WTC11 (cell line): ENCODE measurements at regions not wholly inside any gene's neighbourhood (a gene's known extent, or its start where the extent isn't known, plus 50 kb on each side); places are given as distances from the start of the nearest gene placed in this dataset.
A peak's percentile ranks its signal among the peaks of the same experiment; 100 is the strongest.

Experiments used
- ATAC-seq: fragments of 200-7000 bp; cut with Tn5 transposase; 2 replicates; pipeline ENCODE4 v1.10.0; 2021; ENCODE audit warnings: mild to moderate bottlenecking, moderate library complexity
- CTCF ChIA-PET: fragments of 300-600 bp; sonication (Branson Sonifier 250); formaldehyde crosslinking; loops from one replicate; lab custom pipeline; 2021; ENCODE audit warnings: antibody characterized with exemption; lab: Charles Lee
- POLR2A ChIA-PET: fragments of 350-600 bp; sonication (Branson Sonifier 250); formaldehyde crosslinking; loops from one replicate; lab custom pipeline; 2021; ENCODE audit warnings: antibody characterized with exemption; lab: Charles Lee
- DNase-seq: peaks from one replicate; pipeline ENCODE4 v3.0.0; 2021; ENCODE audit warnings: low spot score
- H3K27ac Mint-ChIP-seq: 2 replicates; pipeline ENCODE4 v1.8.0; 2021; ENCODE audit warnings: mixed read lengths
- H3K27me3 Mint-ChIP-seq: 2 replicates; pipeline ENCODE4 v1.8.0; 2021; ENCODE audit warnings: low read depth, mild to moderate bottlenecking, moderate library complexity, mixed read lengths
- H3K36me3 Mint-ChIP-seq: 2 replicates; pipeline ENCODE4 v1.8.0; 2021; ENCODE audit warnings: mixed read lengths
- H3K4me1 Mint-ChIP-seq: 2 replicates; pipeline ENCODE4 v1.8.0; 2022; ENCODE audit warnings: mixed read lengths
- H3K4me3 Mint-ChIP-seq: 2 replicates; pipeline ENCODE4 v1.8.0; 2021; ENCODE audit warnings: mild to moderate bottlenecking, moderate library complexity, mixed read lengths
- H3K9me3 Mint-ChIP-seq: 2 replicates; pipeline ENCODE4 v1.8.0; 2021; ENCODE audit warnings: mixed read lengths
- CBFB ChIP-seq: sonication (generic); formaldehyde crosslinking; IDR thresholded peaks from 2 replicates; pipeline ENCODE4 v1.8.1; 2022; ENCODE audit warnings: mild to moderate bottlenecking, low read depth, missing genetic modification reagents
- ELF4 ChIP-seq: sonication (generic); formaldehyde crosslinking; IDR thresholded peaks from 2 replicates; pipeline ENCODE4 v1.8.1; 2022; ENCODE audit warnings: low read depth, mild to moderate bottlenecking, moderate library complexity, missing genetic modification reagents
- ESRRA ChIP-seq: sonication (generic); formaldehyde crosslinking; IDR thresholded peaks from 2 replicates; pipeline ENCODE4 v1.8.1; 2022; ENCODE audit warnings: mild to moderate bottlenecking, missing genetic modification reagents, borderline replicate concordance
- JAZF1 ChIP-seq: fragments of 250-450 bp; sonication (Bioruptor Pico); IDR thresholded peaks from 2 replicates; pipeline ENCODE4 v1.9.0; 2021; ENCODE audit warnings: moderate library complexity, mild to moderate bottlenecking, inconsistent platforms
- KAT7 ChIP-seq: sonication (generic); formaldehyde crosslinking; IDR thresholded peaks from 2 replicates; pipeline ENCODE4 v1.8.1; 2023; ENCODE audit warnings: missing genetic modification reagents, mild to moderate bottlenecking, borderline replicate concordance
- NFYB ChIP-seq: sonication (generic); formaldehyde crosslinking; conservative IDR thresholded peaks from 2 replicates; pipeline ENCODE4 v1.8.0; 2022; ENCODE audit warnings: low read depth, missing genetic modification reagents
- TCF7 ChIP-seq: sonication (generic); formaldehyde crosslinking; IDR thresholded peaks from 2 replicates; pipeline ENCODE4 v1.8.0; 2022; ENCODE audit warnings: mild to moderate bottlenecking, low read depth, missing genetic modification reagents, moderate library complexity
- TEAD1 ChIP-seq: sonication (generic); formaldehyde crosslinking; IDR thresholded peaks from 2 replicates; pipeline ENCODE4 v1.8.0; 2022; ENCODE audit warnings: mild to moderate bottlenecking, missing genetic modification reagents
- ZNF317 ChIP-seq: sonication (generic); formaldehyde crosslinking; IDR thresholded peaks from 2 replicates; pipeline ENCODE4 v1.8.1; 2023; ENCODE audit warnings: low read depth, mild to moderate bottlenecking, moderate library complexity, missing genetic modification reagents, borderline replicate concordance
- ZNF423 ChIP-seq: fragments of 250-450 bp; sonication (Bioruptor Pico); IDR thresholded peaks from 2 replicates; pipeline ENCODE4 v2.1.2; 2022; ENCODE audit warnings: mild to moderate bottlenecking, moderate library complexity
- TF ChIP-seq, protein P1 (sequence below): sonication (generic); formaldehyde crosslinking; IDR thresholded peaks from 2 replicates; pipeline ENCODE4 v1.8.1; 2022; ENCODE audit warnings: low read depth, missing genetic modification reagents, borderline replicate concordance
- TF ChIP-seq, protein P2 (sequence below): fragments of 200-600 bp; IDR thresholded peaks from 2 replicates; pipeline ENCODE4 v1.8.0; 2022; ENCODE audit warnings: antibody characterized with exemption
- TF ChIP-seq, protein P3 (sequence below): sonication (generic); formaldehyde crosslinking; IDR thresholded peaks from 2 replicates; pipeline ENCODE4 v1.8.1; 2022; ENCODE audit warnings: missing genetic modification reagents, borderline replicate concordance
- TF ChIP-seq, protein P4 (sequence below): sonication (generic); formaldehyde crosslinking; IDR thresholded peaks from 2 replicates; pipeline ENCODE4 v1.8.0; 2022; ENCODE audit warnings: mild to moderate bottlenecking, missing genetic modification reagents
- TF ChIP-seq, protein P5 (sequence below): sonication (generic); formaldehyde crosslinking; conservative IDR thresholded peaks from 2 replicates; pipeline ENCODE4 v1.8.1; 2022; ENCODE audit warnings: mild to moderate bottlenecking, missing genetic modification reagents

DNA sequence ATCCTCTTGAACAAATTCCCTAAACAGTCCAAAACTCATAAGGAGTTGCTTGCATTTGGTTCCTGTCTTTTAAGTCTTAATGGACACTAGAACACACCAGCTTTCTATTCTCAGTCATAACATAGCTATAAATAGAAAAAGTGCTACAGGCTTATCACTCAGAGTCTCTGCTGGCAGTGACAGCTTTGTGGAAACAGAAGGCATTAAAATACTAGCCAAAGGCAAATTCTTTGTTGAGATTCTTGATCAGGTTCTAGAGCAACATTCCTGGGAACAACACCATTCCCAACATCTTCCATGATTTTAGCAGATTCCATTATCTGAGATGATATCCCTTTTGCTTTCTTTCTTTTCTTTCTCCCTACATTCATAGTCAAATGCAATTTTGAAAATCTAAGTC, 207.7 kb upstream of the PLEKHG7 start:
- ChIA-PET CTCF (no interaction called here), POLR2A (no interaction called here)
- peaks cover 9% of the 10 kb centered on the region; the same call in 1 of the 2 replicates for H3K4me1 Mint-ChIP-seq
- peaks cover 20% of the 10 kb centered on the region for H3K9me3 Mint-ChIP-seq
- no peak overlapping the region for H3K4me3 Mint-ChIP-seq
- DNase-seq: no peak
- TF ChIP-seq ELF4 (CRISPR knock-in tag): no peak
- no peak for TF ChIP-seq ZNF423 (CRISPR knock-in tag)
- TF ChIP-seq, protein P1, sequence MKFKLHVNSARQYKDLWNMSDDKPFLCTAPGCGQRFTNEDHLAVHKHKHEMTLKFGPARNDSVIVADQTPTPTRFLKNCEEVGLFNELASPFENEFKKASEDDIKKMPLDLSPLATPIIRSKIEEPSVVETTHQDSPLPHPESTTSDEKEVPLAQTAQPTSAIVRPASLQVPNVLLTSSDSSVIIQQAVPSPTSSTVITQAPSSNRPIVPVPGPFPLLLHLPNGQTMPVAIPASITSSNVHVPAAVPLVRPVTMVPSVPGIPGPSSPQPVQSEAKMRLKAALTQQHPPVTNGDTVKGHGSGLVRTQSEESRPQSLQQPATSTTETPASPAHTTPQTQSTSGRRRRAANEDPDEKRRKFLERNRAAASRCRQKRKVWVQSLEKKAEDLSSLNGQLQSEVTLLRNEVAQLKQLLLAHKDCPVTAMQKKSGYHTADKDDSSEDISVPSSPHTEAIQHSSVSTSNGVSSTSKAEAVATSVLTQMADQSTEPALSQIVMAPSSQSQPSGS (CRISPR knock-in tag): no peak
- TF ChIP-seq ESRRA: no peak
- ATAC-seq: no peak
- no peaks in the 10 kb centered on the region for H3K27me3 Mint-ChIP-seq
- H3K27ac Mint-ChIP-seq: no peak overlapping the region
- H3K36me3 Mint-ChIP-seq: 0 out of 2 replicates have a peak, but pooled peaks cover 3% of the 10 kb centered on the region

DNA sequence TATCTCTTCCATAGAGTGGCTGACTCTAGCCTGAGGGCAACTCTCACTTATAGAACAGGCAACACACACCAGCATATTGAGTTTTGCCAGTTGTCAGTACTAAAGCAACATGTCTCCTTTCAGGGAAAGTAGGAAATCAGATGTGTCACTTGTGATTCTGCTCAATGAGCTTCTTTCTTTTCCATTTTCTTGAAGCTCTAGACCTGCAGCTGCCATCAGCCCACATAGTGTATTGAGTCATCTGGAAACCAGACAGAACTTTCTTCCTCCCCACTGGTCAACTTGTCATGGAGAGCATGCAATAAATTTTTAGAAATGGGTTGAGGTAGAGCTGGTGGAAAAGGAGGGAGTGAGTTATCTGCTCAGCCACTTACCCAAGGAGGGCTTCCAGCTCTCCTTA, 209.0 kb upstream of the PLEKHG7 start:
- CTCF ChIA-PET: no interaction called here
- Mint-ChIP-seq H3K27ac (no peak overlapping the region), H3K36me3 (0 out of 2 replicates have a peak, but pooled peaks cover 3% of the 10 kb centered on the region), H3K4me3 (no peak overlapping the region), H3K9me3 (peaks cover 20% of the 10 kb centered on the region), H3K4me1 (peaks cover 9% of the 10 kb centered on the region; the same call in 1 of the 2 replicates), H3K27me3 (no peaks in the 10 kb centered on the region)
- ATAC-seq (no peak), DNase-seq (no peak)
- TF ChIP-seq, protein P2, sequence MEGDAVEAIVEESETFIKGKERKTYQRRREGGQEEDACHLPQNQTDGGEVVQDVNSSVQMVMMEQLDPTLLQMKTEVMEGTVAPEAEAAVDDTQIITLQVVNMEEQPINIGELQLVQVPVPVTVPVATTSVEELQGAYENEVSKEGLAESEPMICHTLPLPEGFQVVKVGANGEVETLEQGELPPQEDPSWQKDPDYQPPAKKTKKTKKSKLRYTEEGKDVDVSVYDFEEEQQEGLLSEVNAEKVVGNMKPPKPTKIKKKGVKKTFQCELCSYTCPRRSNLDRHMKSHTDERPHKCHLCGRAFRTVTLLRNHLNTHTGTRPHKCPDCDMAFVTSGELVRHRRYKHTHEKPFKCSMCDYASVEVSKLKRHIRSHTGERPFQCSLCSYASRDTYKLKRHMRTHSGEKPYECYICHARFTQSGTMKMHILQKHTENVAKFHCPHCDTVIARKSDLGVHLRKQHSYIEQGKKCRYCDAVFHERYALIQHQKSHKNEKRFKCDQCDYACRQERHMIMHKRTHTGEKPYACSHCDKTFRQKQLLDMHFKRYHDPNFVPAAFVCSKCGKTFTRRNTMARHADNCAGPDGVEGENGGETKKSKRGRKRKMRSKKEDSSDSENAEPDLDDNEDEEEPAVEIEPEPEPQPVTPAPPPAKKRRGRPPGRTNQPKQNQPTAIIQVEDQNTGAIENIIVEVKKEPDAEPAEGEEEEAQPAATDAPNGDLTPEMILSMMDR: no peak
- POLR2A ChIA-PET: no interaction called here

DNA sequence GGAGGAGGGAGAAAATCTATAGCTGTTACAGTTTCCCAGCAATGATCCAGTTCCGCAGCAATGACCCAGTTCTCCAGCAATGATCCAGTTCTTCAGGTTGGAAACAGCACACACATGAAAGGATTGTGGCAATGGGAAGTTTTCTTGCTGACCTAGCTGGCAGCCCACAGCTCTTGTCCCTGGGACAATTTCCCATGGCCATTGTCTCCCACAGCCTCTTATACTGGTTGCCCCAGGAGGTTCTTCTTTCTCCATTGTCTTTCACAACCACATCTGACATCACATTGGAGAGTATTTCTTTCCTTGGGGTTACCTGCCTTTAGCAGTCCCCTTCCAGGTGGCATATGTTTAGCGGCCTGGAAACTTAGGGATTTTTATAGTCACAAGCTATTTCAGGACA, 209.8 kb upstream of the PLEKHG7 start:
- ATAC-seq (peak; percentile 57), DNase-seq (no peak)
- no peak overlapping the region for H3K4me3 Mint-ChIP-seq
- ChIA-PET CTCF (no interaction called here), POLR2A (no interaction called here)
- H3K27ac Mint-ChIP-seq: no peak overlapping the region
- peaks cover 20% of the 10 kb centered on the region for H3K9me3 Mint-ChIP-seq
- TF ChIP-seq ZNF317 (CRISPR knock-in tag): no peak
- no peak for TF ChIP-seq NFYB (CRISPR knock-in tag)
- TF ChIP-seq, protein P3, sequence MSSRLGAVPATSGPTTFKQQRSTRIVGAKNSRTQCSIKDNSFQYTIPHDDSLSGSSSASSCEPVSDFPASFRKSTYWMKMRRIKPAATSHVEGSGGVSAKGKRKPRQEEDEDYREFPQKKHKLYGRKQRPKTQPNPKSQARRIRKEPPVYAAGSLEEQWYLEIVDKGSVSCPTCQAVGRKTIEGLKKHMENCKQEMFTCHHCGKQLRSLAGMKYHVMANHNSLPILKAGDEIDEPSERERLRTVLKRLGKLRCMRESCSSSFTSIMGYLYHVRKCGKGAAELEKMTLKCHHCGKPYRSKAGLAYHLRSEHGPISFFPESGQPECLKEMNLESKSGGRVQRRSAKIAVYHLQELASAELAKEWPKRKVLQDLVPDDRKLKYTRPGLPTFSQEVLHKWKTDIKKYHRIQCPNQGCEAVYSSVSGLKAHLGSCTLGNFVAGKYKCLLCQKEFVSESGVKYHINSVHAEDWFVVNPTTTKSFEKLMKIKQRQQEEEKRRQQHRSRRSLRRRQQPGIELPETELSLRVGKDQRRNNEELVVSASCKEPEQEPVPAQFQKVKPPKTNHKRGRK: no peak
- TF ChIP-seq JAZF1 (CRISPR knock-in tag): no peak
- H3K27me3 Mint-ChIP-seq: no peaks in the 10 kb centered on the region
- peaks cover 9% of the 10 kb centered on the region; the same call in 1 of the 2 replicates for H3K4me1 Mint-ChIP-seq
- H3K36me3 Mint-ChIP-seq: 0 out of 2 replicates have a peak, but pooled peaks cover 3% of the 10 kb centered on the region

DNA sequence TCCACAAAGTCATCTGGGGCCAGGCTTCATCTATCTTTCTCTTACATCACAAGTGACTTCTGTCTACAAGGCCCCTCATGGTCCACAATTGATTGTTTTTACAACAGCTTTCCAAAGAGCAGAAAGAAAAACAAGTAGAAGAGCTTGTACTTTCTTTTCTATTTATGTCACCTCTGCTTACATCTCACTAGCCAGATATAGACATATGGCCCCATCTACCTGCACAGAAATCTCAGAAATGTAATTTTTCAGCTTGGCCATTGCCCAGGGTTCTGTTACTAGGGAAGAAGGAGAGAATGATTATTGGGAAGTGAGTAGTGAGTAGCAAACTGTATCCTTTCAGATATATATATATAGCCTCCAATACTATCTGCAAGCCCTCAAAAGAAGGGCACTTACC, 210.5 kb upstream of the PLEKHG7 start:
- 0 out of 2 replicates have a peak, but pooled peaks cover 3% of the 10 kb centered on the region for H3K36me3 Mint-ChIP-seq
- peaks cover 20% of the 10 kb centered on the region for H3K9me3 Mint-ChIP-seq
- no peaks in the 10 kb centered on the region for H3K27me3 Mint-ChIP-seq
- no peak overlapping the region for H3K4me3 Mint-ChIP-seq
- no peak for ATAC-seq
- TF ChIP-seq CBFB (CRISPR knock-in tag) (no peak), TCF7 (no peak), KAT7 (CRISPR knock-in tag) (no peak), ELF4 (CRISPR knock-in tag) (no peak), TEAD1 (CRISPR knock-in tag) (no peak)
- TF ChIP-seq, protein P4, sequence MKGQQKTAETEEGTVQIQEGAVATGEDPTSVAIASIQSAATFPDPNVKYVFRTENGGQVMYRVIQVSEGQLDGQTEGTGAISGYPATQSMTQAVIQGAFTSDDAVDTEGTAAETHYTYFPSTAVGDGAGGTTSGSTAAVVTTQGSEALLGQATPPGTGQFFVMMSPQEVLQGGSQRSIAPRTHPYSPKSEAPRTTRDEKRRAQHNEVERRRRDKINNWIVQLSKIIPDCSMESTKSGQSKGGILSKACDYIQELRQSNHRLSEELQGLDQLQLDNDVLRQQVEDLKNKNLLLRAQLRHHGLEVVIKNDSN (CRISPR knock-in tag): no peak
- TF ChIP-seq, protein P5, sequence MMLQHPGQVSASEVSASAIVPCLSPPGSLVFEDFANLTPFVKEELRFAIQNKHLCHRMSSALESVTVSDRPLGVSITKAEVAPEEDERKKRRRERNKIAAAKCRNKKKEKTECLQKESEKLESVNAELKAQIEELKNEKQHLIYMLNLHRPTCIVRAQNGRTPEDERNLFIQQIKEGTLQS (CRISPR knock-in tag): no peak
- TF ChIP-seq, all 79 proteins: peak for 0
- CTCF ChIA-PET: no interaction called here
- POLR2A ChIA-PET: no interaction called here
- no peak for DNase-seq
- peaks cover 9% of the 10 kb centered on the region; the same call in 1 of the 2 replicates for H3K4me1 Mint-ChIP-seq
- H3K27ac Mint-ChIP-seq: no peak overlapping the region
